IPS-15b (cell line): ENCODE measurements at regions not wholly inside any gene's neighbourhood (a gene's known extent, or its start where the extent isn't known, plus 50 kb on each side); places are given as distances from the start of the nearest gene placed in this dataset.
"Not testable (repeated sequence)": the region's sequence is repeated elsewhere in the genome, so short reads cannot be mapped to it uniquely, and the experiment has no call there.

Source experiments
- H3K27me3 ChIP-seq: one replicate; pipeline ENCODE4 v1.6.1; 2013; ENCODE audit warnings: low read length; ENCODE audit not compliant: control insufficient read depth, insufficient read depth
- H3K36me3 ChIP-seq: one replicate; pipeline ENCODE4 v1.6.1; 2013; ENCODE audit warnings: low read length; ENCODE audit not compliant: control insufficient read depth, insufficient read depth
- H3K4me1 ChIP-seq: one replicate; pipeline ENCODE4 v1.6.1; 2013; ENCODE audit warnings: mild to moderate bottlenecking, low read length; ENCODE audit not compliant: control insufficient read depth, insufficient read depth
- H3K4me3 ChIP-seq: one replicate; pipeline ENCODE4 v1.5.1; 2013; ENCODE audit warnings: low read depth, low read length
- H3K9ac ChIP-seq: one replicate; pipeline ENCODE4 v1.6.1; 2013; ENCODE audit warnings: low read depth, mild to moderate bottlenecking, low read length
- H3K9me3 ChIP-seq: one replicate; pipeline ENCODE4 v1.6.1; 2013; ENCODE audit warnings: mild to moderate bottlenecking, low read length; ENCODE audit not compliant: control insufficient read depth, insufficient read depth

- Histone ChIP-seq H3K36me3 (no peaks in the 10 kb centered on the region), H3K4me1 (no peaks in the 10 kb centered on the region), H3K27me3 (no peaks in the 10 kb centered on the region), H3K9me3 (no peaks in the 10 kb centered on the region), H3K9ac (no peak overlapping the region), H3K4me3 (no peak overlapping the region)
These were observed 80.9 kb upstream of the ADGRE5 start for GRCh38 chr19:14300303-14300702.

- not testable (repeated sequence) for H3K4me1 ChIP-seq, H3K36me3 ChIP-seq, H3K9ac ChIP-seq, H3K27me3 ChIP-seq, H3K9me3 ChIP-seq, H3K4me3 ChIP-seq
These were observed 81.9 kb upstream of the ADGRE5 start for GRCh38 chr19:14299224-14299827.

GRCh38 chr19:14297883-14298576 is 83.2 kb upstream of the ADGRE5 start:
- H3K4me3 ChIP-seq, H3K9ac ChIP-seq, H3K9me3 ChIP-seq, H3K27me3 ChIP-seq, H3K36me3 ChIP-seq, H3K4me1 ChIP-seq: not testable (repeated sequence)

- peak overlapping the region; percentile 70 for H3K9ac ChIP-seq
These were observed 86.3 kb upstream of the ADGRE5 start for GRCh38 chr19:14294974-14295373.

GRCh38 chr19:14293816-14294170 is 87.5 kb upstream of the ADGRE5 start:
- not testable (repeated sequence) for H3K36me3 ChIP-seq, H3K9me3 ChIP-seq, H3K27me3 ChIP-seq, H3K9ac ChIP-seq, H3K4me1 ChIP-seq
- H3K4me3 ChIP-seq: peak overlapping the region; percentile 35

More at GRCh38 chr19:14294974-14295373, 86.3 kb upstream of the ADGRE5 start:
- H3K27me3 ChIP-seq, H3K4me1 ChIP-seq, H3K9me3 ChIP-seq, H3K36me3 ChIP-seq: not testable (repeated sequence)
- H3K4me3 ChIP-seq: peak overlapping the region; percentile 37

- not testable (repeated sequence) for H3K27me3 ChIP-seq, H3K4me1 ChIP-seq, H3K36me3 ChIP-seq, H3K9ac ChIP-seq, H3K9me3 ChIP-seq
- peak overlapping the region; percentile 61 for H3K4me3 ChIP-seq
These were observed 87.3 kb upstream of the ADGRL1 start for GRCh38 chr19:14293101-14293815.

- not testable (repeated sequence) for H3K27me3 ChIP-seq, H3K9ac ChIP-seq, H3K9me3 ChIP-seq, H3K36me3 ChIP-seq, H3K4me3 ChIP-seq, H3K4me1 ChIP-seq
These were observed 83.8 kb upstream of the ADGRL1 start for GRCh38 chr19:14289810-14290209.

- H3K9ac ChIP-seq, H3K4me1 ChIP-seq, H3K36me3 ChIP-seq, H3K9me3 ChIP-seq, H3K27me3 ChIP-seq, H3K4me3 ChIP-seq: not testable (repeated sequence)
These were observed 81.9 kb upstream of the ADGRL1 start for GRCh38 chr19:14287837-14288236.

GRCh38 chr19:14286594-14286993 is 80.6 kb upstream of the ADGRL1 start:
- not testable (repeated sequence) for H3K9ac ChIP-seq, H3K9me3 ChIP-seq, H3K27me3 ChIP-seq, H3K4me1 ChIP-seq, H3K36me3 ChIP-seq, H3K4me3 ChIP-seq

GRCh38 chr19:14285726-14286125 is 79.8 kb upstream of the ADGRL1 start:
- not testable (repeated sequence) for H3K9me3 ChIP-seq, H3K36me3 ChIP-seq, H3K9ac ChIP-seq, H3K4me3 ChIP-seq, H3K27me3 ChIP-seq, H3K4me1 ChIP-seq

GRCh38 chr19:14283813-14284520 is 78.0 kb upstream of the ADGRL1 start:
- H3K36me3 ChIP-seq, H3K4me1 ChIP-seq, H3K27me3 ChIP-seq, H3K4me3 ChIP-seq, H3K9me3 ChIP-seq, H3K9ac ChIP-seq: not testable (repeated sequence)

GRCh38 chr19:14279270-14279669 is 73.3 kb upstream of the ADGRL1 start:
- not testable (repeated sequence) for H3K4me1 ChIP-seq, H3K9ac ChIP-seq, H3K27me3 ChIP-seq, H3K36me3 ChIP-seq, H3K4me3 ChIP-seq, H3K9me3 ChIP-seq
